ENCODE measurements at regions not wholly inside any gene's neighbourhood (a gene's known extent, or its start where the extent isn't known, plus 50 kb on each side); places are given as distances from the start of the nearest gene placed in this dataset.

DNA sequence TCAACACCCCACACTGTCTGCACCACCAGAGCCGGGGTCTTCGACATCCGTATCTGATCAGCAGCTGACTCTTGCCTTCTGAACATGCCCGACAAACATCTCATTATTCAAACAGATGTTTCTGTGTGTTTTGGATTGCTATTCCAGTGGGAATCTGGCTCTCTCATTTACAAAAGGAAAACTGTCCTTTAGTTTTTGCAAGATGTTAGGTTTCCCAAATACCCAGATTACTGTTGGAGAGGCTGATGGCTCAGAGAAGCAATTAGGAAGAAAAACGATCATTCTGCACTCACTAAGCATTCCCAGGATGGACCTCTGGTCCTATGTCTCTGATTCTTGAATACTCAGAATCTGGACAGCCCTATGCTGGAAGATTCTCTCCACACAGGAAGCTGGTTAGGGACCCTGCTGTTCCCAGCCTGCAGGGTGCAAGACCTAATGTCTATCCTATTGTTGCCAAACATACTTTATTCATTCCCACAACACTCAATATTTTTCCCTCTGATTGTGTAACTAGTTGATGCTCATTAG, 532.9 kb downstream of the CDH26 start:
- TF ChIP-seq, protein P1, sequence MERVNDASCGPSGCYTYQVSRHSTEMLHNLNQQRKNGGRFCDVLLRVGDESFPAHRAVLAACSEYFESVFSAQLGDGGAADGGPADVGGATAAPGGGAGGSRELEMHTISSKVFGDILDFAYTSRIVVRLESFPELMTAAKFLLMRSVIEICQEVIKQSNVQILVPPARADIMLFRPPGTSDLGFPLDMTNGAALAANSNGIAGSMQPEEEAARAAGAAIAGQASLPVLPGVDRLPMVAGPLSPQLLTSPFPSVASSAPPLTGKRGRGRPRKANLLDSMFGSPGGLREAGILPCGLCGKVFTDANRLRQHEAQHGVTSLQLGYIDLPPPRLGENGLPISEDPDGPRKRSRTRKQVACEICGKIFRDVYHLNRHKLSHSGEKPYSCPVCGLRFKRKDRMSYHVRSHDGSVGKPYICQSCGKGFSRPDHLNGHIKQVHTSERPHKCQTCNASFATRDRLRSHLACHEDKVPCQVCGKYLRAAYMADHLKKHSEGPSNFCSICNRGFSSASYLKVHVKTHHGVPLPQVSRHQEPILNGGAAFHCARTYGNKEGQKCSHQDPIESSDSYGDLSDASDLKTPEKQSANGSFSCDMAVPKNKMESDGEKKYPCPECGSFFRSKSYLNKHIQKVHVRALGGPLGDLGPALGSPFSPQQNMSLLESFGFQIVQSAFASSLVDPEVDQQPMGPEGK (CRISPR knock-in tag; IDR thresholded peaks at IDR 0.05; ENCODE audit: borderline replicate concordance), result no peak
- TF ChIP-seq POU6F1 (CRISPR knock-in tag; IDR thresholded peaks at IDR 0.05; ENCODE audit: borderline replicate concordance, low read depth) (no peak), GLIS3 (CRISPR knock-in tag; IDR thresholded peaks at IDR 0.05) (no peak), ZNF8 (CRISPR knock-in tag; IDR thresholded peaks at IDR 0.05) (no peak)
